Superior temporal gyrus (tissue), 1 donor: ENCODE measurements at regions not wholly inside any gene's neighbourhood (a gene's known extent, or its start where the extent isn't known, plus 50 kb on each side); places are given as distances from the start of the nearest gene placed in this dataset.

Source experiments
- DNase-seq: peaks from one replicate; pipeline ENCODE4 v3.0.0-alpha.2; 2016; ENCODE audit errors: extremely low spot score

DNA sequence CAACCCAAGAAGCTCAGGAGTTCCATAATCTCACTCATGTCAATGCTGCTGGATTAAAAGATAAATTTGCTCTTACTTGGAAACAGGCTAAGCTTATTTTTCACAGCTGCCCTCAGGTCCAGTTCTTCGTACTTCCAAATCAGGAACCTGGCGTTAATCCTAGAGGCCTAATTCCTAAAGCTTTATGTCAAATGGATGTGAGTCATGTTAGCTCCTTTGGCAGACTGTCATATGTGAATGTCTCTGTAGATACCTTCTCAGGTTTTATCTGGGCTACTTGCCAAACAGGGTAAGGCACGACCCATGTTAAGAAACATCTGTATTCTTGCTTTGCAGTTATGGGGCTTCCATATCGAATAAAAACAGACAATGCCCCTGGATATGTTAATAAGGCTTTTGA is 504.6 kb downstream of the ALG10 start:
- DNase-seq: no peak

DNA sequence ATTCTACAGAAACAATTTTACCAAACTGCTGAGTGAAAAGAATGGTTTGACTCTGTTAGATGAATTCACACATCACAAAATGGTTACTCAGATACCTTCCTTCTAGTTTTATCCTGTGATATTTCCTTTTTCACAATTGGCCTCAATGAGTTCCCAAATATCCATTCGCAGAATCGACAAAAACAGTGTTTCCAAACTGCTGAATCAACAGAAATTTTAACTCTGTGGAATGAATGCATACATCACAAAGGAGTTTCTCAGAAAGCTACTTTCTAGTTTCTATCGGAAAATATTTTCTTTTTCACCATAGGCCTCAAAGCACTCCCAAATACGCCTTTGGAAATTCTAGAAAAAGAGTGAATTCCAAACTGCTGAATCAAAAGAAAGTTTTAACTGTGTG is 525.0 kb downstream of the ALG10 start:
- DNase-seq: no peak

DNA sequence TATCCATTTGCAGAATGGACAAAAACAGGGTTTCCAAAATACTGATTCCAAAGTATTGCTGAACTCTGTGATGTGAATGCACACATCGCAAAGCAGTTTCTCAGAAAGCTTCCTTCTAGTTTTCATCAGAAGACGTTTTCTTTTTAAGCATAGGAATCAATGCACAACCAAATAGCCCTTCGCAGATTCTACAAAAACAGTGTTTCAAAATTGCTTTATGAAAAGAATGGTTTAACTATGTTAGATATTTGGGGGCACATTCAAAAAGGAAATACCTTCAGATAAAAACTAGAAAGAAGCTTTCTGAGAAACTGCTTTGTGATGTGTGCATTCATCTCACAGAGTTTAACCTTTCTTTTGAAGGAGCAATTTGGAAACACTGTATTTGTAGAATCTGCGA is 569.7 kb downstream of the ALG10 start:
- DNase-seq: no peak

DNA sequence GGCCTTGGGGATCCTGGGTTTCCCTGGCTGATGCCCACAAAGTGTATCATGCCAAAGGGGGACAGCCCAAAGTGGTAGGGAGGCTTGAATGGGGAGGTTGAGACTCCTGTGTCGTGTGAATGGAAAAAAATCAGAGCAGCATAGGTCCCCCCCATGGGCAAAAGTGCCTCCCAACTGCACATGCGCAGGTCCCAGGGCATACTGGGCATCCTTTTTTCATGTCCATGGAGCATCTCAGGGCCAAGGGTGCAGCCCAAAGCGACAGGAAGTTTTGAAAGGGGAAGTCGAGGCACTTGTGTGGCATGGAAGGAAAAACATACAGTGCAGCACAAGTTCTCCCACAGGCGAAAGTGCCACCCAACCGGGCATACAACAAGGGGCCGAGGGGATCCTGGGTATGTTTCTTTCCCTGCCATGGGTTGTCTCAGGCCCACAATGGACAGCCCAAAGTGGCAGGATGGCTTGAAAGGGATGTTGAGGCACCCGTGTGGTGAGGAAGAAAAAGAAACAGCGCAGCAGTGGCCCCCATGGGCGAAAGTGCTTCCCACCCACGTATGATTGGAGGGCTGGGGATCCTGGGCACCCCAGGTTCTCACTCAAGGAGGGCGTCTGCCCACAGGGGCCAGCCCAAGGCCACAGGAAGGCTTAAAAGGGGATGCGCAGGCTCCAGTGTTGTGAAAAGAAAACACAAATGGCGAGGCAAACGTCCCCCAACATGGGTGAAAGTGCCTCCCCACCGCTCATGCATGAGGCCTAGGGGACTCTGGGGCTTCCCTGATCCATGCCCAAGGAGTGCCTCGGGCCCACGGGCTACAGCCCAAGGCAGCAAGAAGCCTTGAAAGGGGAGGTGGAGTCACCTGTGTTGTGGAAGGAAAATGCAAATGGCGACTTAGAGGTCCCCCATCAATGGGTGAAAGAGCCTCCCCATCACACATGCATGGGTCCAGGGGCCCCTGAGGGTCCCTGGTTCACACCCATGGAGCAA is 573.7 kb downstream of the ALG10 start:
- DNase-seq: no peak

DNA sequence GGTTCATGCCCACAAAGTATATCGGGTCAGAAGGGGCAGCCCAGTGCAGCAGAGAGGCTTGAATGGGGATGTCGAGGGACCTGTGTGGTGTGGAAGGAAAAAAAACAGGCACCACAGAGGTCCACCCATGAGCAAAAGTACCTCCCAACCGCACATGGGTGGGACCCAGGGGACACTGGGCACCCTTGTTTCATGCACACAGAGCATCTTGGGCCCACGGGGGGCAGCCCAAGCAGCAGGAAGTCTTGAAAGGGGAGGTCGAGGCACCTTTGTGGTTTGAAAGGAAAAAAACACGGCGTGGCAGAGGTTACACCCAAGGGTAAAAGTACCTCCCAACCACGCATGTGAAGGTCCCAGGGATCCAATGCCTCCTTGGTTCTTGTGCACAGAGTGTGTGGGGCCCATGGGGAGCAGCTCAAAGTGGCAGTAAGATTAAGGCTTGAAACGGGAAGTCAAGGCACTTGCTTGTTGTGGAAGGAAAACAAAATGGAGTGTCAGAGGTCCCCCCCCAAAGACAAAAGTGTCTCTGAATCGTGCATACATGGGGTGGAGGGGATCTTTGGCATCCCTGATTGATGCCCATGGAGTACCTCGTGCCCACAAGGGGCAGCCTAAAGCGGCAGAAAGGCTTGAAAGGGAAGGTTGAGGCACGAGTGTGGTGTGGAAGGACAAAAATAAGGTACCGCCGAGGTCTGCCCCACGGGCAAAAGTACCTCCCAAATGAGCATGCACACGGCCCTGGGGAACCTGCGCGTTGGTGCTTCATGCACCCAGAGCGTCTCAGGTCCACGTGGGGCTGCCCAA is 575.5 kb downstream of the ALG10 start:
- DNase-seq: no peak

DNA sequence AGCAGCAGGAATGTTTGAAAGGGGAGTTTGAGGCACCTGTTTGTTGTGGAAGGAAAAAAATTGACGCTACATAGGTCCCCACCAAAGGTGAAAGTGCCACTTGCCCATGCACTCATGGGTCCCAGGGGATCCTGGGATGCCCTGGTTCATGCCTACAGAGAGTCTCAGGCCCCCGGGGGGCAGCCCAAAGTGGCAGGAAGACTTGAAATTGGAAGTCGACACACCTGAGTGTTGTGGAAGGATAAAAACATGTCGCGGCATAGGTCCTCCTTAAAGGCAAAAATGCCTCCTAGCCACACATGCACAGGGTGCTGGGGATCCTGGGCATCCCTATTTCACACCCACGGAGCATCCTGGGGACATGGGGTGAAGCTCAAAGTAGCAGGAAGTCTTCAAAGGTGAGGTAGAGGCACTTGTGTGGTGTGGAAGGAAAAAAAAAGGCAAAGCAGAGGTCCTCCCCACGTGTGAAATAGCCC is 576.1 kb downstream of the ALG10 start:
- DNase-seq: no peak

DNA sequence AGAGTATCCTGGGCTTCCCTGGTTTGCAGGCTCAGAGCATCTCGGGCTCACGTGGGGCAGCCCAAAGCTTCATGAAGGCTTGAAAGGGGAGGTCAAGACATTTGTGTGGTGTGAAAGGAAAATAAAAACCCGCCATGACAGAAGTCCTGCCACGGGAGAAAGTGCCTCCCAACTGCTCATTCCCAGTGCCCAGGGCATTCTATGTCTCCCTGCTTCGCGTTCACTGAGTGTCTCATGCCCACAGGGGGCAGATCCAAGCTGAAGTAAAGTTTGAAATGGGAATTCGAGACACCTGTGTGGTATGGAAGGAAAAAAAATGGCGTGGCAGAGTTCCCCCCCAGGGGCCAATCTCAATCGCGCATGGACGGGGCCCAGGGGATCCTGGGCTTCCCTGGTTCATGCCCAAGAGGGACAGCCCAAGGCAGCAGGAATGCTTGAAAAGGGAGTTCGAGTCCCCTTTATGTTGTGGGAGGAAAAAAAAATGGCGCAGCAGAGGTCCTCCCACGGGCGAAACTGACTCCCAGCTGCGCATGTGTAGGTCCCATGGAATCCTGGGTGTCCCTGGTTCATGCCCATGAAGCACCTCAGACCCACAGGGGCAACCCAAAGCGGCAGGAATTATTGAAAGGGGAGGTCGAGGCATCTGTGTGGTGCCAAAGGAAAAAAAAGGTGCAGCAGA is 576.7 kb downstream of the ALG10 start:
- no peak for DNase-seq

DNA sequence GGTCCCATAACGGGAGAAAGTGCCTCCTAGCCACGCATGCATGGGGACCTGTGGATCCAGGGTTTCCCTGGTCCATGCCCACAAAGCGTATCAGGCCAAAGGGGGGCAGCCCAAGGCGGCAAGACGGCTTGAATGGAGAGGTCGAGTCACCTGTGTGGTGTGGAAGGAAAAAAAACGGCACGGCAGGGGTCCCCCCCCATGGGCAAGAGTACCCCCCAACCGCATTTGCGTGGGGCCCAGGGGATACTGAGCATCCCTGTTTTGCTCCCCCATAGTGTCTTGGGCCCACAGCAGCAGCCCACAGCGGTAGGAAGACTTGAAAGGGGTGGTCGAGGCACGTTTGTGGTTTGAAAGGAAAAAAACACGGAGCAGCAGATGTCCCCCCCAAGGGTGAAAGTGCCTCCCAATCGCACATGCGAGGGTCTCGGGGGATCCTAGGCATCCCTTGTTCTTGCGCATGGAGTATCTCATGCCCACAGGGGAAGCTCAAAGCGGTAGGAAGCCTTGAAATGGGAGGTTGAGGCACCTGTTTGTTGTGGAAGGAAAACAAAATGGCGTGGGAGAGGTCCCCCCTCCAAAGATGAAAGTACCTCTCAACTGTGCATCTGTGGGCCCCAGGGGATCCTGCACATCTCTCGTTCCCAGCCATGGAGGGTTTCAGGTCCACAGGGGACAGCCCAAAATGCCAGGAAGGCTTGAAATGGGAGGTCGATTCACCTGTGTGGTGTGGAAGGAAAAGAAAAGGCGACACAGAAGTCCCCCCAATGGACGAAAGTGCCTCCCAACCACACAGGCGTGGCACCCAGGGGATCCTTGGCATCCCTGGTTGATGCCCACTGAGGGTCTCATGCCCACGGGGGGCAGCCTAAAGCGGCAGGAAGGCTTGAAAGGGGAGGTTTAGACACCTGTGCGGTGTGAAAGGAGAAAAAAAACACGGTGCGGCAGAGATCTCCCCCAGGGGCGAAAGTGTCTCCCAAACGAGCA is 577.5 kb downstream of the ALG10 start:
- DNase-seq: no peak

DNA sequence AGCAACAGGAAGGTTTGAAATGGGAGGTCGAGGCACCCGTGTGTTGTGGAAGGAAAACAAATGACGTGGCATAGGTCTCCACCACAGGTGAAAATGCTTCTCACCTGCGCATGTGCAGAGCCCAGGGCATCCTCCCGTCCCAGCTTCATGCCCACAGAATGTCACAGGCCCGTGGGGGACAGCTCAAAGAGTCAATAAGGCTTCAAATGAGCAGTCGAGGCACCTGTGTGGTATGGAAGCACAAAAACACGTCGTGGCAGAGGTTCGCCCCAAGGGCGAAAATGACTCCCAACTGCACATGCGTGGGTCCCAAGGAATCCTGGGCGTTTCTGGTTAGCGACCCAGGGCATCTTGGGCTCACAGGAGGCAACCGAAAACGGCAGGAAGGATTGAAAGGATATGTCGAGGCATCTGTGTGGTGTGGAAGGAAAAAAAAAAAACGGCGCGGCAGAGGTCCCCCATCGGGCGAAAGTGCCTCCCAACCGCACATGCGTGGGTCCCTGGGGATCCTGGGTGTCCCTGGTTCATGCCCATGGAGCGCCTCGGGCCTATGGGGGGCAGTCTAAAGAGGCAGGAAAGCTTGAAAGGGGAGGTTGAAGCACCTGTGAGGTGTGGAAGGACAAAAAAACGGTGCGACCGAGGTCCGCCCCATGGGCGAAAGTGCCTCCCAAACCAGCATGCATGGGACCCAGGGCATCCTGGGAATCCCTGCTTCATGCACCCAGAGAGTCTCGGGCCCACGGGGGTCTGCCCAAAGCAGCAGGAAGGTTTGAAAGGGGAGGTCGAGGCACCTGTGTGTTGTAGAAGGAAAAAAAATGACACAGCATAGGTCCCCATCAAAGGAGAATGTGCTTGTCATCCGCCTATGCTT is 578.5 kb downstream of the ALG10 start:
- no peak for DNase-seq

DNA sequence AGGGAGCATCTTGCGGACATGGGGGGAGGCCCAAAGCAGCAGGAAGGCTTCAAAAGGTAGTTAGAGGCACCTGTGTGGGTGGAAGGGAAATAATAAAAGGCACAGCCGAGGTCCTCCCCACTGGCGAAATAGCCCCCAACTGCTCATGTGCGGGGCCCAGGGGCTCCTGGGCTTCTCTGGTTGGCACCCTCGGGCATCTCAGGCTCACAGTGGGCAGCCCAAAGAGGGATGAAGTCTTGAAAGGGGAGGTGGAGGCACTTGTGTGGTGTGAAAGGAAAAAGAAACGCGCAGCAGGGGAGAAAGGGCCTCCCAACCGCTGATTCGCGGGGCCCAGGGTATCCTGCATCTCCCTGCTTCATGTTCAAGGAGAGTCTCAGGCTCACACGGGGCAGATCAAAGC is 579.4 kb downstream of the ALG10 start:
- no peak for DNase-seq

DNA sequence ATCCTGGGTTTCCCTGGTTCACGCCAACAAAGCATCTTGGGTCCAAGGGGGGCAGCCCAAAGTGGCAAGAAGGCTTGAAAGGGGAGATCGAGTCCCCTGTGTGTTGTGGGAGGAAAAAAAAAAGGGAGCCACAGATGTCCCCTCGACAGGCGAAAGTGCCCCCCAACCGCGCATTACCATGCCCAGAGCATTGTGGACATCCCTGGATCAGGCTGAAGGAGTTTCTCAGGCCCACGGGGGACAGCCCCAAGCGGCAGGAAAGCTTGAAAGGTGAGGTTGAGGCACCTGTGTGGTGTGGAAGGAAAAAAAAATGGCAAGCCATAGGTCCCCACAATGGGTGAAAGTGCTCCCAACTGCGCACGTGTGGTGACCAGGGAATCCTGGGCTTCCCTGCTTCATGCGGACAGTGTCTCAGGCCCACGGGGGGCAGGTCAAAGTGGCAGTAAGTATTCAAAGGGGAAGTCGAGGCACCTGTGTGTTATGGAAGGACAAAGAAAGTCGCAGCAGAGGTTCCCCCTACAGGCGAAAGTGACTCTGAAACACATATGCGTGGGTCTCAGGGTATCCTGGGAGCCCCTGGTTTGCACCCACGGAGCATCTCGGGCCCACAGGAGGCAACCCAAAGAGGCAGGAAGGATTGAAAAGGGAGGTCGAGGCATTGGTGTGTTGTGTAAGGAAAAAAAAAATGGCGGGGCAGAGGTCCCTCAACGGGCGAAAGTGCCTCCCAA is 580.1 kb downstream of the ALG10 start:
- no peak for DNase-seq

DNA sequence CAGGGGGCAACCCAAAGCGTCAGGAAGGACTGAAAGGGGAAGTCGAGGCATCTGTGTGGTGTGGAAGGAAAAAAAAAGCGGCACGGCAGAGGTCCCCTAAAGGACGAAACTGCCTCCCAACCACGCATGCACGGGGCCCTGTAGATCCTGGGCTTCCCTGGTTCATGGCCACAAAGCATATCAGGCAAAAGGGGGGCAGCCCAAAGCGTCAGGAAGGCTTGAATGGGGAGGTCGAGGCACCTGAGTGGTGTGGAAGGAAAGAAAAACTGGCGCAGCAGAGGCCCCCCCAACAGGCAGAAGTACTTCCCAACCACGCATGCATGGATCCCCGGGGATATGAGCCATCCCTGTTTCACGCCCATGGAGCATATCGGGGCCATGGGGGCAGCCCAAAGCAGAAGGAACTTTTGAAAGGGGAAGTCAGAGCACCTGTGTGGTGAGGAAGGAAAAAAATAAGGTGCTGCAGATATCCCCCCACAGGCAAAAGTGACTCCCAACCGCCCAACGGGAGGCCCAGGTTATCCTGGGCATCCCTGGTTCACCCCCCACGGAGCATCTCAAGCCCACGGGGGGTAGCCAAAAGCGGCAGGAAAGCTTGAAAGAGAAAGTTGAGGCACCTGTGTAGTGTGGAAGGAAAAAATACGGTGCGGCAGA is 581.2 kb downstream of the ALG10 start:
- no peak for DNase-seq

DNA sequence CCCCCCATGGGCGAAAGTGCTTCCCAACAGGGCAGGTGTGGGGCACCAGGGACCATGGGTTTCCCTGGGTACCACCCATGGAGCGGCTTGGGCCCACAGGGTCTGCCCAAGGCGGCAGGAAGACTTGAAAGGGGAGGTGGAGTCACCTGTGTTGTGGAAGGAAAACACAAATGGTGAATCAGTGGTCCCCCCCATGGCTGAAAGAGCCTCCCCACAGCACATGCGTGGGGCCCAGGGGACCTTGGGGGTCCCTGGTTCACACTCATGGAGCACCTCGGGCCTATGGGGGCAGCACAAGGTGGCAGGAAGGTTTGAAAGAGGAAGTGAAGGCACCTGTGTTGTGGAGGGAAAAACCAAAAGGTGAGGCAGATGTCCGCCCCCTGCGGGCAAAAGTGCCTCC is 581.9 kb downstream of the ALG10 start:
- no peak for DNase-seq

DNA sequence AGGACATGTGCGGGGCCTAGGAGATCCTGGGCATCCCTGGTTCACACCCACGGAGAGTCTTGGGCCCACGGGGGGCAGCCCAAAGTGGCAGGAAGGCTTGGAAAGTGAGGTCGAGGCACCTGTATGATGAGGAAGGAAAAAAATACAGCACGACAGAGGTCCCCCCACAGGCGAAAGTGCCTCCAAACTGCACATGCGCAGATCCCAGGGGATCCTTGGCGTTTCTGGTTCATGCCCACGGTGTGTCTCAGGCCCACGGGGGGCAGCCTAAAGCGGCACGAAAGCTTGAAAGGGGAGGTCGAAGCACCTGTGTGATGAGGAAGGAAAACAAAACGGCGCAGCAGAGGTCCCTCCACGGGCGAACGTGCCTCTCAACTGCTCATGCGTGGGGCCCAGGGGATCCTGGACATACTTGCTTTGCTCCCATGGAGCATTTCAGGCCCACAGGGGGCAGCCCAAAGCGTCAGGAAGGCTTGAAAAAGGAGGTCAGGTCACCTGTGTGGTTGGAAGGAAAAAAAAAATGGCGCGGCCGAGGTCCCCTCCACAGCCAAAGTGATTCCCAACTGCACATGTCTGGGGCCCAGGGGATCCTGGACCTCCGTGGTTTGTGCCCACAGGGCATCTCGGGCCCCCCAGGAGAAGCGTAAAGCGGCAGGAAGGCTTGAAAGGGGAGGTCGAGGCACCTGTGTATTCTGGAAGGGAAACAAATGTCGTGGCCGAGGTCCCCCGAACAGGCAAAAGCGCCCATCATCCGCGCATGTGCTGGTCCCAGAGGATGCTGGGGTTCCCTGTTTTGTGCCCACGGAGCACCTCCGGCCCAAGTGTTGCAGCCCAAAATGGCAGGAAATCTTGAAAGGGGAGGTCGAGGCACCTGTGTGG is 582.6 kb downstream of the ALG10 start:
- DNase-seq: no peak

DNA sequence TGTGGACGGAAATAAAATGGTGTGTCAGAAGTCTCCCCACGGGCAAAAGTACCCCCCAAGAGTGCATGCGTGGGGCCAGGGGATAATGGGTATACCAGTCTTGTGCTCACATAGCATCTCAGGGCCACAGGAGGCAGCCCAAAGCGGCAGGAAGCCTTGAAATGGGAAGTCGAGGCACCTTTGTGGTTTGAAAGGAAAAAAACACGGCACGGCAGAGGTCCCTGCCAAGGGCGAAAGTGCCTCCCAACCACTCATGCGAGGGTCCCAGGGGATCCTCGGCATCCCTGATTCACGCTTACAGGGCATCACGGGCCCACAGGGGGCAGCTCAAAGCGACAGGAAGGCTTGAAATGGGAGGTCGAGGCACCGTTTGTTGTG is 583.2 kb downstream of the ALG10 start:
- no peak for DNase-seq

DNA sequence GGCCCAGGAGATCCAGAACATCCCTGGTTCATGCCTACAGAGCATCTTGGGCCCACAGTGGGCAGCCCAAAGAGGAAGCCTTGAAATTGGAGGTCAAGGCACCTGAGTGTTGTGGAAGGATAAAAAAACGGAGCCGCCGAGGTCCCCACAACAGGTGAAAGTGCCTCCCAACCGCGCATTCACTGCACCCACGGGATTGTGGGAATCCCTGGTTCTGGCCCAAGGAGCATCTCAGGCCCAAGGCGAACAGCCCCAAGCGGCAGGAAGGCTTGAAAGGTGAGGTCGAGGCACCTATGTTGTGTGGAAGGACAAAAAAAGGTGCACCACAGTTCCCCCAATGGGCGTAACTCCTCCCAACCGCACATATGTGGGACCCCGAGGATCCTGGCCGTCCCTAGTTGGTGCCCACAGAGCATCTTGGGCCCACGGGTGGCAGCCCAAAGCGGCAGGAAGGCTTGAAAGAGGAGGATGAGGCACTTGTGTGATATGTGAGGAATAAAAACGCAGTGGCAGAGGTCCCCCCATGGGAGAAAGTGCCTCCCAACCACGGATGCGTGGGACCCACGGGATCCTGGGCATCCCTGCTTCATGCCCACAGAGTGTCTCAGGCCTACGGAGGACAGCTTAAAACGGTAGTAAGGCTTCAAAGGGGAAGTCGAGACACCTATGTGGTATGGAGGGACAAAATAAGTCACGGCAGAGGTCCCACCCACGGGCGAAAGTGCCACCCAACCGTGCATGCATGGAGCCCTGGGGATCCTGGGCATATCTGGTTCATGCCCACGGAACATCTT is 583.9 kb downstream of the ALG10 start:
- DNase-seq: no peak
